ENCODE measurements at regions not wholly inside any gene's neighbourhood (a gene's known extent, or its start where the extent isn't known, plus 50 kb on each side); places are given as distances from the start of the nearest gene placed in this dataset.

DNA sequence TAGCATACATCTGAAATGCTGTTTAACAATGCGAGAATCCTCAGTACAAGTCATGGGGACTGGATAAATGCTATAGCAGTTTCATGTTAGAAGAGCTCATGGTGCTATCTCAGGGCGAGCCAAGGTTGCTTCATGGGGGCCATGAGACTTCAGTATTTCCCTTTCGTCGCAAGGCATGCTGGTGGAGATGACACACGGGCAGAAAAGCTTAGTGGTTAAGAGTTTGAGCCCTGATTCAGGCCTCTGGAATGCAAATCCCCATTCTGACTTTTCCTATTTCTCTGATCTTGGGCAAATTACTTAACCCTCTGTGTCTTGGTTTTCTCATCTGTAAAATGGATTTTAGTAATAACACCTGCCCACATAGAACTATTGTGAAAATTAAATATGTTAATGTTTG lies 57.4 kb upstream of the EPHA4 start (continued):
- TF ChIP-seq BCL11A (IDR thresholded peaks at IDR 0.05; ENCODE audit: low read depth in 2 of 2, low read length in 2 of 2), result no peak
- TF ChIP-seq RFX5 (IDR thresholded peaks at IDR 0.05; ENCODE audit: borderline replicate concordance, low read depth, low read length), result no peak
- no peak for TF ChIP-seq SIRT6 (IDR thresholded peaks at IDR 0.05; ENCODE audit: low read length)

Measured in H1 (cell line).